ENCODE measurements at regions not wholly inside any gene's neighbourhood (a gene's known extent, or its start where the extent isn't known, plus 50 kb on each side); places are given as distances from the start of the nearest gene placed in this dataset.

GRCh38 chr22:47807506-47807905 is 1045.1 kb downstream of the TBC1D22A start:
- Histone ChIP-seq H3K27ac (ENCODE audit: low read depth, low read length) (no peak overlapping the region), H3K9me3 (ENCODE audit: low read length) (peaks cover 7% of the 10 kb centered on the region), H3K4me1 (ENCODE audit: insufficient read depth, low read length) (no peaks in the 10 kb centered on the region), H3K36me3 (ENCODE audit: insufficient read depth, low read length) (no peaks in the 10 kb centered on the region), H3K4me3 (ENCODE audit: low read depth in 1 of 2, low read length in 2 of 2) (no peak overlapping the region), H3K9ac (ENCODE audit: low read length) (no peak overlapping the region), H3K27me3 (ENCODE audit: control insufficient read depth in 1 of 2, insufficient read depth in 2 of 2, low read length in 2 of 2) (no peaks in the 10 kb centered on the region)

- no peaks in the 10 kb centered on the region for H3K4me1 ChIP-seq (ENCODE audit: insufficient read depth, low read length)
- no peaks in the 10 kb centered on the region for H3K27me3 ChIP-seq (ENCODE audit: control insufficient read depth in 1 of 2, insufficient read depth in 2 of 2, low read length in 2 of 2)
- H3K9me3 ChIP-seq (ENCODE audit: low read length) = peaks cover 7% of the 10 kb centered on the region
- H3K4me3 ChIP-seq (ENCODE audit: low read depth in 1 of 2, low read length in 2 of 2) = no peak overlapping the region
- no peaks in the 10 kb centered on the region for H3K36me3 ChIP-seq (ENCODE audit: insufficient read depth, low read length)
- H3K27ac ChIP-seq (ENCODE audit: low read depth, low read length) = no peak overlapping the region
- H3K9ac ChIP-seq (ENCODE audit: low read length) = no peak overlapping the region
These were observed 1044.4 kb downstream of the TBC1D22A start for GRCh38 chr22:47806894-47807293.

- no peaks in the 10 kb centered on the region for H3K27me3 ChIP-seq (ENCODE audit: control insufficient read depth in 1 of 2, insufficient read depth in 2 of 2, low read length in 2 of 2)
- no peak overlapping the region for H3K27ac ChIP-seq (ENCODE audit: low read depth, low read length)
- no peak overlapping the region for H3K9ac ChIP-seq (ENCODE audit: low read length)
- H3K4me3 ChIP-seq (ENCODE audit: low read depth in 1 of 2, low read length in 2 of 2) = no peak overlapping the region
- no peaks in the 10 kb centered on the region for H3K36me3 ChIP-seq (ENCODE audit: insufficient read depth, low read length)
- peaks cover 7% of the 10 kb centered on the region for H3K9me3 ChIP-seq (ENCODE audit: low read length)
- no peaks in the 10 kb centered on the region for H3K4me1 ChIP-seq (ENCODE audit: insufficient read depth, low read length)
These were observed 1043.0 kb downstream of the TBC1D22A start for GRCh38 chr22:47805394-47805935.

GRCh38 chr22:47804281-47804680 is 1041.8 kb downstream of the TBC1D22A start:
- H3K9me3 ChIP-seq (ENCODE audit: low read length) = peaks cover 7% of the 10 kb centered on the region
- no peak overlapping the region for H3K9ac ChIP-seq (ENCODE audit: low read length)
- H3K36me3 ChIP-seq (ENCODE audit: insufficient read depth, low read length) = no peaks in the 10 kb centered on the region
- H3K27me3 ChIP-seq (ENCODE audit: control insufficient read depth in 1 of 2, insufficient read depth in 2 of 2, low read length in 2 of 2) = no peaks in the 10 kb centered on the region
- H3K4me1 ChIP-seq (ENCODE audit: insufficient read depth, low read length) = no peaks in the 10 kb centered on the region
- no peak overlapping the region for H3K4me3 ChIP-seq (ENCODE audit: low read depth in 1 of 2, low read length in 2 of 2)
- H3K27ac ChIP-seq (ENCODE audit: low read depth, low read length) = no peak overlapping the region

GRCh38 chr22:47802421-47802820 is 1040.0 kb downstream of the TBC1D22A start:
- no peak overlapping the region for H3K27ac ChIP-seq (ENCODE audit: low read depth, low read length)
- H3K9ac ChIP-seq (ENCODE audit: low read length) = no peak overlapping the region
- H3K4me3 ChIP-seq (ENCODE audit: low read depth in 1 of 2, low read length in 2 of 2) = no peak overlapping the region
- H3K9me3 ChIP-seq (ENCODE audit: low read length) = no peaks in the 10 kb centered on the region
- H3K4me1 ChIP-seq (ENCODE audit: insufficient read depth, low read length) = no peaks in the 10 kb centered on the region
- H3K36me3 ChIP-seq (ENCODE audit: insufficient read depth, low read length) = no peaks in the 10 kb centered on the region
- H3K27me3 ChIP-seq (ENCODE audit: control insufficient read depth in 1 of 2, insufficient read depth in 2 of 2, low read length in 2 of 2) = no peaks in the 10 kb centered on the region

- Histone ChIP-seq H3K36me3 (ENCODE audit: insufficient read depth, low read length) (no peaks in the 10 kb centered on the region), H3K4me3 (ENCODE audit: low read depth in 1 of 2, low read length in 2 of 2) (no peak overlapping the region), H3K9me3 (ENCODE audit: low read length) (no peaks in the 10 kb centered on the region), H3K9ac (ENCODE audit: low read length) (no peak overlapping the region), H3K27me3 (ENCODE audit: control insufficient read depth in 1 of 2, insufficient read depth in 2 of 2, low read length in 2 of 2) (no peaks in the 10 kb centered on the region), H3K27ac (ENCODE audit: low read depth, low read length) (no peak overlapping the region), H3K4me1 (ENCODE audit: insufficient read depth, low read length) (no peaks in the 10 kb centered on the region)
These were observed 1039.2 kb downstream of the TBC1D22A start for GRCh38 chr22:47801541-47802245.

- no peaks in the 10 kb centered on the region for H3K4me1 ChIP-seq (ENCODE audit: insufficient read depth, low read length)
- H3K9ac ChIP-seq (ENCODE audit: low read length) = no peak overlapping the region
- H3K36me3 ChIP-seq (ENCODE audit: insufficient read depth, low read length) = no peaks in the 10 kb centered on the region
- H3K27ac ChIP-seq (ENCODE audit: low read depth, low read length) = no peak overlapping the region
- H3K9me3 ChIP-seq (ENCODE audit: low read length) = no peaks in the 10 kb centered on the region
- no peak overlapping the region for H3K4me3 ChIP-seq (ENCODE audit: low read depth in 1 of 2, low read length in 2 of 2)
- no peaks in the 10 kb centered on the region for H3K27me3 ChIP-seq (ENCODE audit: control insufficient read depth in 1 of 2, insufficient read depth in 2 of 2, low read length in 2 of 2)
These were observed 1035.8 kb downstream of the TBC1D22A start for GRCh38 chr22:47798229-47798628.

- no peak overlapping the region for H3K9ac ChIP-seq (ENCODE audit: low read length)
- no peak overlapping the region for H3K27ac ChIP-seq (ENCODE audit: low read depth, low read length)
- no peaks in the 10 kb centered on the region for H3K36me3 ChIP-seq (ENCODE audit: insufficient read depth, low read length)
- H3K4me1 ChIP-seq (ENCODE audit: insufficient read depth, low read length) = no peaks in the 10 kb centered on the region
- no peaks in the 10 kb centered on the region for H3K27me3 ChIP-seq (ENCODE audit: control insufficient read depth in 1 of 2, insufficient read depth in 2 of 2, low read length in 2 of 2)
- H3K9me3 ChIP-seq (ENCODE audit: low read length) = no peaks in the 10 kb centered on the region
- no peak overlapping the region for H3K4me3 ChIP-seq (ENCODE audit: low read depth in 1 of 2, low read length in 2 of 2)
These were observed 1035.0 kb downstream of the TBC1D22A start for GRCh38 chr22:47797342-47797945.

- H3K36me3 ChIP-seq (ENCODE audit: insufficient read depth, low read length) = no peaks in the 10 kb centered on the region
- no peaks in the 10 kb centered on the region for H3K4me1 ChIP-seq (ENCODE audit: insufficient read depth, low read length)
- H3K9ac ChIP-seq (ENCODE audit: low read length) = no peak overlapping the region
- no peaks in the 10 kb centered on the region for H3K27me3 ChIP-seq (ENCODE audit: control insufficient read depth in 1 of 2, insufficient read depth in 2 of 2, low read length in 2 of 2)
- H3K27ac ChIP-seq (ENCODE audit: low read depth, low read length) = no peak overlapping the region
- no peak overlapping the region for H3K4me3 ChIP-seq (ENCODE audit: low read depth in 1 of 2, low read length in 2 of 2)
- no peaks in the 10 kb centered on the region for H3K9me3 ChIP-seq (ENCODE audit: low read length)
These were observed 1033.9 kb downstream of the TBC1D22A start for GRCh38 chr22:47796128-47796908.

- no peak overlapping the region for H3K4me3 ChIP-seq (ENCODE audit: low read depth in 1 of 2, low read length in 2 of 2)
- no peaks in the 10 kb centered on the region for H3K9me3 ChIP-seq (ENCODE audit: low read length)
- no peaks in the 10 kb centered on the region for H3K36me3 ChIP-seq (ENCODE audit: insufficient read depth, low read length)
- no peaks in the 10 kb centered on the region for H3K4me1 ChIP-seq (ENCODE audit: insufficient read depth, low read length)
- no peak overlapping the region for H3K27ac ChIP-seq (ENCODE audit: low read depth, low read length)
- no peaks in the 10 kb centered on the region for H3K27me3 ChIP-seq (ENCODE audit: control insufficient read depth in 1 of 2, insufficient read depth in 2 of 2, low read length in 2 of 2)
- no peak overlapping the region for H3K9ac ChIP-seq (ENCODE audit: low read length)
These were observed 1033.2 kb downstream of the TBC1D22A start for GRCh38 chr22:47795477-47796127.

GRCh38 chr22:47794851-47795250 is 1032.4 kb downstream of the TBC1D22A start:
- no peaks in the 10 kb centered on the region for H3K9me3 ChIP-seq (ENCODE audit: low read length)
- no peaks in the 10 kb centered on the region for H3K36me3 ChIP-seq (ENCODE audit: insufficient read depth, low read length)
- no peaks in the 10 kb centered on the region for H3K4me1 ChIP-seq (ENCODE audit: insufficient read depth, low read length)
- H3K27ac ChIP-seq (ENCODE audit: low read depth, low read length) = no peak overlapping the region
- no peak overlapping the region for H3K9ac ChIP-seq (ENCODE audit: low read length)
- no peak overlapping the region for H3K4me3 ChIP-seq (ENCODE audit: low read depth in 1 of 2, low read length in 2 of 2)
- no peaks in the 10 kb centered on the region for H3K27me3 ChIP-seq (ENCODE audit: control insufficient read depth in 1 of 2, insufficient read depth in 2 of 2, low read length in 2 of 2)
